Nephron (organoid): ENCODE measurements at regions not wholly inside any gene's neighbourhood (a gene's known extent, or its start where the extent isn't known, plus 50 kb on each side); places are given as distances from the start of the nearest gene placed in this dataset.
"Not testable (repeated sequence)": the region's sequence is repeated elsewhere in the genome, so short reads cannot be mapped to it uniquely, and the experiment has no call there.

Experiments used
- H3K27ac Mint-ChIP-seq, 3 experiments: 2 replicates each; pipeline ENCODE4 v1.8.0; 2020; ENCODE audit warnings: mixed read lengths in 3 of 3, mild to moderate bottlenecking in 2 of 3, moderate library complexity in 1 of 3
- H3K27me3 Mint-ChIP-seq: 2 replicates; pipeline ENCODE4 v1.8.0; 2021; ENCODE audit warnings: low read depth, mild to moderate bottlenecking, moderate library complexity, mixed read lengths
- H3K36me3 Mint-ChIP-seq: 2 replicates; pipeline ENCODE4 v1.8.0; 2020; ENCODE audit warnings: low read depth, mixed read lengths
- H3K4me1 Mint-ChIP-seq: 2 replicates; pipeline ENCODE4 v1.8.0; 2020; ENCODE audit warnings: mixed read lengths
- H3K4me3 Mint-ChIP-seq, 3 experiments: 2 replicates each; pipeline ENCODE4 v1.8.0; 2020; ENCODE audit warnings: mild to moderate bottlenecking in 3 of 3, mixed read lengths in 3 of 3, moderate library complexity in 2 of 3
- H3K9me3 Mint-ChIP-seq: 2 replicates; pipeline ENCODE4 v1.8.0; 2020; ENCODE audit warnings: mixed read lengths
- TF ChIP-seq, protein P1 (sequence below), 3 experiments: fragments of 200-600 bp; sonication (generic); IDR thresholded peaks; one replicate each; pipeline ENCODE4 v1.5.0; 2021; ENCODE audit warnings: antibody characterized with exemption in 3 of 3; ENCODE audit not compliant: unreplicated experiment in 3 of 3

DNA sequence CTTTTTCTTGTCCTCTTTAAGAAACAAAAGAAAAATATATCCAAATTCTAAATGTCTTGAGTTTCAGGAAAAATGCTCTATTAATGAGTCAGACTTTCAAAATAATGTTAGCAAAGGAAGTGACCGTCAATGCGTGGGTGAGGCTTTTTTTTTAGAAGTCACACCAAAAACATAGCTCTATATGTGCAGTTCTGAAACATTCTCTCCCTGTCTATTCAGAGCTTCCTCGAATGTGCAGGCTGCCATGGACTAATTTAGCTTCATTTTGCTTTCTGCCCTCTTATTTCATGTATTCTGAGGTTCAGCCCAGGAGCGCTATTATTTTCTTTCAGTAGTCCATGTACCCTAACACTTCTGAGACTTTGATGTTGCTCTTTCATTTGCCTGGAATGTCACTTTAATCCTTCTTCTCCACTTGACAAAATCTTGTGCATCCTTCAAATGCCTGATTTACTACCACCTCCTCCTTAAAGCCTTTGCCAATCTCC is 72.5 kb upstream of the RASA1 start:
- Mint-ChIP-seq H3K27ac (peak overlapping the region in 1 of 3 experiments; percentile 6), H3K9me3 (peaks cover 2% of the 10 kb centered on the region), H3K27me3 (no peaks in the 10 kb centered on the region), H3K36me3 (no peaks in the 10 kb centered on the region), H3K4me3 (no peak overlapping the region), H3K4me1 (peaks cover 4% of the 10 kb centered on the region)
- TF ChIP-seq, protein P1, sequence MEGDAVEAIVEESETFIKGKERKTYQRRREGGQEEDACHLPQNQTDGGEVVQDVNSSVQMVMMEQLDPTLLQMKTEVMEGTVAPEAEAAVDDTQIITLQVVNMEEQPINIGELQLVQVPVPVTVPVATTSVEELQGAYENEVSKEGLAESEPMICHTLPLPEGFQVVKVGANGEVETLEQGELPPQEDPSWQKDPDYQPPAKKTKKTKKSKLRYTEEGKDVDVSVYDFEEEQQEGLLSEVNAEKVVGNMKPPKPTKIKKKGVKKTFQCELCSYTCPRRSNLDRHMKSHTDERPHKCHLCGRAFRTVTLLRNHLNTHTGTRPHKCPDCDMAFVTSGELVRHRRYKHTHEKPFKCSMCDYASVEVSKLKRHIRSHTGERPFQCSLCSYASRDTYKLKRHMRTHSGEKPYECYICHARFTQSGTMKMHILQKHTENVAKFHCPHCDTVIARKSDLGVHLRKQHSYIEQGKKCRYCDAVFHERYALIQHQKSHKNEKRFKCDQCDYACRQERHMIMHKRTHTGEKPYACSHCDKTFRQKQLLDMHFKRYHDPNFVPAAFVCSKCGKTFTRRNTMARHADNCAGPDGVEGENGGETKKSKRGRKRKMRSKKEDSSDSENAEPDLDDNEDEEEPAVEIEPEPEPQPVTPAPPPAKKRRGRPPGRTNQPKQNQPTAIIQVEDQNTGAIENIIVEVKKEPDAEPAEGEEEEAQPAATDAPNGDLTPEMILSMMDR (IDR thresholded peaks at IDR 0.05; ENCODE audit: unreplicated experiment in 3 of 3) = no peak

- H3K4me1 Mint-ChIP-seq = peaks cover 4% of the 10 kb centered on the region
- peak overlapping the region in 1 of 3 experiments; percentile 6 for H3K27ac Mint-ChIP-seq
- TF ChIP-seq, protein P1 (IDR thresholded peaks at IDR 0.05; ENCODE audit: unreplicated experiment in 3 of 3) = no peak
- H3K27me3 Mint-ChIP-seq = no peaks in the 10 kb centered on the region
- H3K4me3 Mint-ChIP-seq = no peak overlapping the region
- no peaks in the 10 kb centered on the region for H3K36me3 Mint-ChIP-seq
- H3K9me3 Mint-ChIP-seq = peaks cover 4% of the 10 kb centered on the region
Measured at GRCh38 chr5:87195616-87196015, 72.1 kb upstream of the RASA1 start.

DNA sequence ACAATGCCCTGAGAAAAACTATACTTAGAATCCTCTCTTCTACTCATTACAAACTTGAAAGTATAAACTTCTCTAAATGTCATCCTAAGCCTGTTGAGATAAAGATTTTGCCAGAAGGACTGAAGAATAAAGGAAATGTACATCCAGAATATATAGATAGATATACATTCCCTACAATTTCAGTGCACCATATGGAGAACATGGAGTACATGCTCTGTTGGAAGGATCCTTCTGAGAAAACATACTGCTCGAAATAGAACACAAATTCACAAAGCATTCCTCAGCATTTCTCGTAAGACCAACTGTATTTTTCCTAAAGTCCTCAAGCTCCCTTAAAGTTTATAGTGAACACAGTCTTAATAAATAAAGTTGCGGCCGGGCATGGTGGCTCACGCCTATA is 69.7 kb upstream of the RASA1 start:
- Mint-ChIP-seq H3K4me3 (no peak overlapping the region), H3K9me3 (peaks cover 4% of the 10 kb centered on the region), H3K36me3 (no peaks in the 10 kb centered on the region)

GRCh38 chr5:87199246-87199645 is 68.4 kb upstream of the RASA1 start:
- not testable (repeated sequence) for H3K4me1 Mint-ChIP-seq, H3K36me3 Mint-ChIP-seq, H3K9me3 Mint-ChIP-seq, H3K4me3 Mint-ChIP-seq, H3K27me3 Mint-ChIP-seq, H3K27ac Mint-ChIP-seq

More for the DNA sequence above, 69.7 kb upstream of the RASA1 start:
- Mint-ChIP-seq H3K4me1 (peaks cover 4% of the 10 kb centered on the region), H3K27ac (no peak overlapping the region), H3K27me3 (no peaks in the 10 kb centered on the region)
- TF ChIP-seq, protein P1 (IDR thresholded peaks at IDR 0.05; ENCODE audit: unreplicated experiment in 3 of 3) = no peak

GRCh38 chr5:87199704-87200103 is 68.0 kb upstream of the RASA1 start:
- not testable (repeated sequence) for H3K9me3 Mint-ChIP-seq, H3K27me3 Mint-ChIP-seq, H3K4me1 Mint-ChIP-seq, H3K36me3 Mint-ChIP-seq, H3K27ac Mint-ChIP-seq, H3K4me3 Mint-ChIP-seq

DNA sequence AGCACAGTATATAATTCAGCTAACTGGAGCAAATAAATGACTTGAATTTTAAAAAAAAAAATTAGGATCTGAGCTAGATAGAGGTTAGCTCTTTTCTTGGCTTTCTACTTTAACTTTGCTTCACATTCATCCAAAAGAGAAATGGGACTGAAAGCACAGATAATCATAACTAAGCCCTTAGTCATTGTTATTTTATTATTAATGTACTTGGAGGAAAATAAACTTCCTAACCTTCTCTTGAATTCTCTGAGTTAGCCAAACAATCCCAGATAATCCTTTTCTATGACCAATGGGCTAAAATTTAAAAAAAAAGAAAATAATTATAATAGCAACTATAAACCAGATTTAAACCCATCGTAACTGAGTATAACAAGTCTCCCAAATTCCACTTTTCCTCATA is 57.6 kb upstream of the RASA1 start:
- H3K27ac Mint-ChIP-seq = no peak overlapping the region
- no peaks in the 10 kb centered on the region for H3K36me3 Mint-ChIP-seq
- peaks cover 9% of the 10 kb centered on the region for H3K9me3 Mint-ChIP-seq
- no peaks in the 10 kb centered on the region for H3K27me3 Mint-ChIP-seq
- H3K4me3 Mint-ChIP-seq = no peak overlapping the region
- no peaks in the 10 kb centered on the region for H3K4me1 Mint-ChIP-seq
- TF ChIP-seq, protein P1 (IDR thresholded peaks at IDR 0.05; ENCODE audit: unreplicated experiment in 3 of 3) = no peak

DNA sequence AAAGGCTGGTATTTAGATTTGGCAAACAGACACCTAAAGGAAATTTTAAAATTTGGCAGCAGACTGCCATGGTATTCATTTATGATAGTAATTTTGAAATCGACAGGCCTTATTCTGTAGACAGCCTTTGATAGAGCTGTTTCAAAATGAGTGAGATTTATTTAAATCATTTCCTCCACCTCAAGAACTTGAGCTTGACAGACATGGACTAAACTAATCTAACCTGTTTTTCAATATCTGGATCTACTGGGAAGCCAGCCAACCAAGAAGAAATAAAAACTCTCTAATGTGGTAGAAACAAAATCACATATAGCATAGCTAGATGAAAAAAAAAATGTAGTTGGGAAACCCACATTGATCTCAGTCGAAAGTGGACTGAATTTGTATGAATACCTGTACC is 56.9 kb upstream of the RASA1 start:
- Mint-ChIP-seq H3K9me3 (peaks cover 9% of the 10 kb centered on the region), H3K4me1 (no peaks in the 10 kb centered on the region), H3K36me3 (no peaks in the 10 kb centered on the region), H3K27ac (peak overlapping the region in 2 of 3 experiments; percentile 26 to 54), H3K4me3 (no peak overlapping the region), H3K27me3 (no peaks in the 10 kb centered on the region)
- TF ChIP-seq, protein P1 (IDR thresholded peaks at IDR 0.05; ENCODE audit: unreplicated experiment in 3 of 3) = no peak
